HG03521 (cell line): ENCODE measurements at regions not wholly inside any gene's neighbourhood (a gene's known extent, or its start where the extent isn't known, plus 50 kb on each side); places are given as distances from the start of the nearest gene placed in this dataset.

Source experiments
- ATAC-seq: cut with Tn5 transposase; IDR thresholded peaks from one replicate; pipeline ENCODE4 v1.9.1; 2021; ENCODE audit warnings: mild to moderate bottlenecking, moderate library complexity; ENCODE audit not compliant: unreplicated experiment

GRCh38 chr5:143732402-143732801, 79.6 kb upstream of the HMHB1 start:
- ATAC-seq = no peak

- no peak for ATAC-seq
Observed at GRCh38 chr5:143730112-143730801, 81.7 kb upstream of the HMHB1 start.

GRCh38 chr5:143729334-143729946, 82.5 kb upstream of the HMHB1 start:
- ATAC-seq = no peak

- no peak for ATAC-seq
Observed at GRCh38 chr5:143723159-143723558, 88.8 kb upstream of the HMHB1 start.

GRCh38 chr5:143721925-143722324, 90.0 kb upstream of the HMHB1 start:
- ATAC-seq = no peak

- ATAC-seq = no peak
Observed at GRCh38 chr5:143720689-143721088, 91.3 kb upstream of the HMHB1 start.

GRCh38 chr5:143717400-143717799, 94.6 kb upstream of the HMHB1 start:
- ATAC-seq = no peak

- no peak for ATAC-seq
Observed at GRCh38 chr5:143716881-143717280, 95.1 kb upstream of the HMHB1 start.

- ATAC-seq = no peak
Observed at GRCh38 chr5:143715616-143716015, 96.3 kb upstream of the HMHB1 start.

- no peak for ATAC-seq
Observed at GRCh38 chr5:143714629-143715028, 97.3 kb upstream of the HMHB1 start.

- no peak for ATAC-seq
Observed at GRCh38 chr5:143713047-143714003, 98.6 kb upstream of the HMHB1 start.

- ATAC-seq = no peak
Observed at GRCh38 chr5:143708672-143709071, 103.3 kb upstream of the HMHB1 start.

GRCh38 chr5:143707806-143708205, 104.2 kb upstream of the HMHB1 start:
- no peak for ATAC-seq

- ATAC-seq = no peak
Observed at GRCh38 chr5:143705381-143705780, 106.6 kb upstream of the HMHB1 start.

GRCh38 chr5:143703659-143704058, 108.3 kb upstream of the HMHB1 start:
- no peak for ATAC-seq

GRCh38 chr5:143701493-143701892, 110.5 kb upstream of the HMHB1 start:
- ATAC-seq = no peak

GRCh38 chr5:143700994-143701393, 111.0 kb upstream of the HMHB1 start:
- ATAC-seq = no peak

- ATAC-seq = no peak
Observed at GRCh38 chr5:143699121-143699520, 112.8 kb upstream of the HMHB1 start.

GRCh38 chr5:143698574-143698973, 113.4 kb upstream of the HMHB1 start:
- no peak for ATAC-seq

- no peak for ATAC-seq
Observed at GRCh38 chr5:143696921-143697320, 115.0 kb upstream of the HMHB1 start.

- no peak for ATAC-seq
Observed at GRCh38 chr5:143695941-143696340, 116.0 kb upstream of the HMHB1 start.
